GM23338 (cell line): ENCODE measurements at regions not wholly inside any gene's neighbourhood (a gene's known extent, or its start where the extent isn't known, plus 50 kb on each side); places are given as distances from the start of the nearest gene placed in this dataset.
A peak's percentile ranks its signal among the peaks of the same experiment; 100 is the strongest.

Source experiments
- ATAC-seq: fragments of 200-7000 bp; cut with Tn5 transposase; 3 replicates; pipeline ENCODE4 v1.9.1; 2020
- DNase-seq: peaks from one replicate; pipeline ENCODE4 v3.0.0-alpha.2; 2015; ENCODE audit warnings: low spot score
- H2AFZ ChIP-seq: fragments of 200-600 bp; sonication (generic); 2 replicates; pipeline ENCODE4 v1.8.0; 2016; ENCODE audit warnings: antibody characterized with exemption, mild to moderate bottlenecking, moderate library complexity
- H3F3A ChIP-seq: fragments of 200-600 bp; sonication (generic); replicated peaks from 2 replicates; pipeline ENCODE4 v1.8.0; 2017; ENCODE audit warnings: antibody characterized with exemption, mixed run types, low read depth
- H3K27ac ChIP-seq: fragments of 200-600 bp; sonication (generic); 2 replicates; pipeline ENCODE4 v1.6.1; 2016; ENCODE audit warnings: low read depth
- H3K27me3 ChIP-seq: fragments of 200-600 bp; sonication (generic); 2 replicates; pipeline ENCODE4 v1.8.0; 2016; ENCODE audit warnings: mild to moderate bottlenecking, mixed run types, moderate library complexity; ENCODE audit not compliant: insufficient read depth
- H3K36me3 ChIP-seq: fragments of 200-600 bp; sonication (generic); 2 replicates; pipeline ENCODE4 v1.8.0; 2016; ENCODE audit warnings: mild to moderate bottlenecking; ENCODE audit not compliant: insufficient read depth
- H3K4me1 ChIP-seq: fragments of 200-600 bp; sonication (generic); 2 replicates; pipeline ENCODE4 v1.8.0; 2016; ENCODE audit warnings: mild to moderate bottlenecking, moderate library complexity; ENCODE audit not compliant: insufficient read depth
- H3K4me2 ChIP-seq: fragments of 200-600 bp; sonication (generic); 2 replicates; pipeline ENCODE4 v1.7.1; 2017; ENCODE audit warnings: mixed run types
- H3K4me3 ChIP-seq: fragments of 200-600 bp; sonication (generic); 2 replicates; pipeline ENCODE4 v1.6.1; 2016; ENCODE audit warnings: mixed run types
- H3K79me2 ChIP-seq: fragments of 200-600 bp; sonication (generic); replicated peaks from 2 replicates; pipeline ENCODE4 v1.8.0; 2017; ENCODE audit warnings: mild to moderate bottlenecking; ENCODE audit not compliant: insufficient read depth
- H3K9me2 ChIP-seq: fragments of 200-600 bp; sonication (generic); 2 replicates; pipeline ENCODE4 v1.8.0; 2017; ENCODE audit not compliant: insufficient read depth
- H4K20me1 ChIP-seq: fragments of 200-600 bp; sonication (generic); replicated peaks from 2 replicates; pipeline ENCODE4 v1.8.0; 2017; ENCODE audit warnings: mild to moderate bottlenecking; ENCODE audit not compliant: insufficient read depth
- H3K27ac Mint-ChIP-seq: 2 replicates; pipeline ENCODE4 v1.8.0; 2020; ENCODE audit warnings: inconsistent platforms, mild to moderate bottlenecking, moderate library complexity, mixed read lengths
- H3K27me3 Mint-ChIP-seq: 3 replicates; pipeline ENCODE4 v1.8.0; 2022; ENCODE audit warnings: low read depth, mild to moderate bottlenecking, moderate library complexity, mixed read lengths, inconsistent platforms; ENCODE audit not compliant: insufficient read depth, poor library complexity
- H3K36me3 Mint-ChIP-seq: 3 replicates; pipeline ENCODE4 v1.8.0; 2021; ENCODE audit warnings: low read depth, mild to moderate bottlenecking, inconsistent platforms, moderate library complexity, mixed read lengths
- H3K4me1 Mint-ChIP-seq: 3 replicates; pipeline ENCODE4 v1.8.0; 2020; ENCODE audit warnings: mild to moderate bottlenecking, inconsistent platforms, mixed read lengths
- H3K4me3 Mint-ChIP-seq: 3 replicates; pipeline ENCODE4 v1.8.0; 2021; ENCODE audit warnings: moderate library complexity, mild to moderate bottlenecking, inconsistent platforms, mixed read lengths
- H3K9me3 Mint-ChIP-seq: 3 replicates; pipeline ENCODE4 v1.8.0; 2020; ENCODE audit warnings: moderate library complexity, mild to moderate bottlenecking, inconsistent platforms, mixed read lengths
- CREB1 ChIP-seq: fragments of 250-450 bp; sonication (Bioruptor Pico); IDR thresholded peaks from 2 replicates; pipeline ENCODE4 v1.5.0; 2020; ENCODE audit warnings: low read depth, mild to moderate bottlenecking, moderate library complexity
- ETS1 ChIP-seq: IDR thresholded peaks from 2 replicates; pipeline ENCODE4 v1.6.1; 2016; ENCODE audit warnings: antibody characterized with exemption
- EZH2 ChIP-seq: fragments of 200-600 bp; sonication (generic); IDR thresholded peaks from one replicate; pipeline ENCODE4 v1.8.0; 2017; ENCODE audit warnings: antibody characterized with exemption, mild to moderate bottlenecking, low read depth; ENCODE audit not compliant: unreplicated experiment
- EZH2phosphoT487 ChIP-seq: fragments of 200-600 bp; sonication (generic); IDR thresholded peaks from one replicate; pipeline ENCODE4 v1.8.1; 2018; ENCODE audit warnings: antibody characterized with exemption; ENCODE audit not compliant: unreplicated experiment
- JUNB ChIP-seq: IDR thresholded peaks from one replicate; pipeline ENCODE4 v1.6.1; 2016; ENCODE audit warnings: antibody characterized with exemption; ENCODE audit not compliant: unreplicated experiment
- NANOG ChIP-seq: IDR thresholded peaks from 2 replicates; pipeline ENCODE4 v1.6.1; 2016; ENCODE audit warnings: antibody characterized with exemption, borderline replicate concordance
- POLR2AphosphoS5 ChIP-seq: IDR thresholded peaks from 2 replicates; pipeline ENCODE4 v1.6.1; 2016; ENCODE audit warnings: antibody characterized with exemption, low read depth
- REST ChIP-seq: IDR thresholded peaks from one replicate; pipeline ENCODE4 v1.6.1; 2018; ENCODE audit warnings: antibody characterized with exemption; ENCODE audit not compliant: unreplicated experiment
- ZNF114 ChIP-seq: fragments of 250-450 bp; sonication (Bioruptor Pico); IDR thresholded peaks from 2 replicates; pipeline ENCODE4 v1.5.0; 2020; ENCODE audit warnings: mild to moderate bottlenecking, moderate library complexity
- ZNF331 ChIP-seq: fragments of 250-450 bp; sonication (Bioruptor Pico); IDR thresholded peaks from 2 replicates; pipeline ENCODE4 v1.5.0; 2020; ENCODE audit warnings: low read depth, mild to moderate bottlenecking, moderate library complexity
- ZNF462 ChIP-seq: fragments of 250-450 bp; sonication (Bioruptor Pico); IDR thresholded peaks from 2 replicates; pipeline ENCODE4 v1.5.0; 2020; ENCODE audit warnings: mild to moderate bottlenecking, moderate library complexity

GRCh38 chr1:238961790-238962189, 424.6 kb upstream of the CHRM3 start (continued):
- TF ChIP-seq ZNF462 (CRISPR knock-in tag), result no peak
- no peak for TF ChIP-seq REST
- no peak for TF ChIP-seq CREB1
- TF ChIP-seq ZNF114 (CRISPR knock-in tag), result no peak
- TF ChIP-seq NANOG, result no peak
- no peak for TF ChIP-seq EZH2phosphoT487

- Histone ChIP-seq H3K4me3 (no peak overlapping the region), H3K27me3 (no peaks in the 10 kb centered on the region), H3K36me3 (no peaks in the 10 kb centered on the region), H3K4me2 (no peak overlapping the region), H4K20me1 (no peaks in the 10 kb centered on the region), H3K27ac (no peak overlapping the region), H3K9me2 (no peaks in the 10 kb centered on the region), H3K79me2 (no peaks in the 10 kb centered on the region), H3K4me1 (no peaks in the 10 kb centered on the region), H2AFZ (peak overlapping the region; percentile 29; the same call in 1 of the 2 replicates), H3F3A (no peaks in the 10 kb centered on the region)
- Mint-ChIP-seq H3K27ac (no peak overlapping the region), H3K36me3 (no peaks in the 10 kb centered on the region), H3K9me3 (no peaks in the 10 kb centered on the region), H3K4me3 (no peak overlapping the region), H3K4me1 (peaks cover 11% of the 10 kb centered on the region; the same call in 1 of the 3 replicates), H3K27me3 (peaks cover 4% of the 10 kb centered on the region)
- DNase-seq, result no peak
- no peak for TF ChIP-seq ZNF331 (CRISPR knock-in tag)
- no peak for TF ChIP-seq EZH2
- no peak for TF ChIP-seq ZNF114 (CRISPR knock-in tag)
- TF ChIP-seq ETS1, result no peak
- TF ChIP-seq JUNB, result no peak
- no peak for TF ChIP-seq NANOG
- no peak for TF ChIP-seq POLR2AphosphoS5
- ATAC-seq, result no peak
Measured at GRCh38 chr1:238960071-238960470, 426.3 kb upstream of the CHRM3 start.
